ENCODE measurements at regions not wholly inside any gene's neighbourhood (a gene's known extent, or its start where the extent isn't known, plus 50 kb on each side); places are given as distances from the start of the nearest gene placed in this dataset.

DNA sequence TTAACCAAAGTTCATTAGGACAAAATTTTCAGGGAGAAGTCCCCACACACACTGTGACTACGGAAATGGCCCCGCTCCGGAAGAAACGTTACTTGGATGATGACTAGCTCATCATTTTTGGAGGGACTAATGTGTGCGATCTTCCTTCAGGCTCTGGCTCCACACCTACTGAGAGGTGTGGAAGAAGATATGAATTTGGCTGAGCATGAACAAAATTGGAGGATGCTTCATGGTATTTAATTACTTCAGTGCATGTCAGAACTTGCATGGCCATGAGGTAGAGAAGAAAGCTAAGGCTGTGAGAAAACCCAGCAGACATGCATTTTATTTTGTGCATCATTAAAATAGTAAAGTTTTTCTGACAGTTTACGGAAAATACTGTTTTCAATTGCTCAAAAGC lies 202.1 kb upstream of the TLE4 start:
- H3K27me3 ChIP-seq (ENCODE audit: control insufficient read depth, insufficient read depth, low read length): no peaks in the 10 kb centered on the region
- no peak overlapping the region for H2AFZ ChIP-seq
- no peaks in the 10 kb centered on the region for H3K9me3 ChIP-seq (ENCODE audit: control insufficient read depth, low read length)
- H3K4me1 ChIP-seq: no peaks in the 10 kb centered on the region
- H3K27ac ChIP-seq: no peak overlapping the region
- TF ChIP-seq, protein P1, sequence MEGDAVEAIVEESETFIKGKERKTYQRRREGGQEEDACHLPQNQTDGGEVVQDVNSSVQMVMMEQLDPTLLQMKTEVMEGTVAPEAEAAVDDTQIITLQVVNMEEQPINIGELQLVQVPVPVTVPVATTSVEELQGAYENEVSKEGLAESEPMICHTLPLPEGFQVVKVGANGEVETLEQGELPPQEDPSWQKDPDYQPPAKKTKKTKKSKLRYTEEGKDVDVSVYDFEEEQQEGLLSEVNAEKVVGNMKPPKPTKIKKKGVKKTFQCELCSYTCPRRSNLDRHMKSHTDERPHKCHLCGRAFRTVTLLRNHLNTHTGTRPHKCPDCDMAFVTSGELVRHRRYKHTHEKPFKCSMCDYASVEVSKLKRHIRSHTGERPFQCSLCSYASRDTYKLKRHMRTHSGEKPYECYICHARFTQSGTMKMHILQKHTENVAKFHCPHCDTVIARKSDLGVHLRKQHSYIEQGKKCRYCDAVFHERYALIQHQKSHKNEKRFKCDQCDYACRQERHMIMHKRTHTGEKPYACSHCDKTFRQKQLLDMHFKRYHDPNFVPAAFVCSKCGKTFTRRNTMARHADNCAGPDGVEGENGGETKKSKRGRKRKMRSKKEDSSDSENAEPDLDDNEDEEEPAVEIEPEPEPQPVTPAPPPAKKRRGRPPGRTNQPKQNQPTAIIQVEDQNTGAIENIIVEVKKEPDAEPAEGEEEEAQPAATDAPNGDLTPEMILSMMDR (IDR thresholded peaks at IDR 0.05): no peak
- no peaks in the 10 kb centered on the region for H3K36me3 ChIP-seq (ENCODE audit: control insufficient read depth, insufficient read depth, low read length)
- no peak overlapping the region for H3K4me3 ChIP-seq (ENCODE audit: low read depth, low read length)
- no peaks in the 10 kb centered on the region for H3K79me2 ChIP-seq
- no peak overlapping the region for H3K4me2 ChIP-seq (ENCODE audit: low read length)
- H3K9ac ChIP-seq: no peak overlapping the region

DNA sequence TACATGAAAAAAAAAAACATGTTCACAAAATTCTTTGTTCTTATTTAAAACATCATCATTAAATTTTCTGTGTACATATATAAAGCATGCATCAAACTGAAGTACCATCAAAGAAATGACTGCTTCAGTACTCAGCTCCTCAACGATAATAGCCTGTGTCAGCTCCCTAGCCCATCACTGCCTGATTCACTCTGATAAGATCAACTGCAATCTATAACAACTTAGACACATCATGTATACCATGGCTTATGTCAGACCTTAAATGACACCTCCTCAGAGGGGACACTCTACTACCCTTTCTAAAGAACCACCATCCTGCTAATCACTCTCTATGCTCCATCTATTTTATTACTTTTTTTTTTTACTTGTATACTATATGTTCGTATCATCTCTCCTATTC lies 200.5 kb upstream of the TLE4 start:
- H3K27me3 ChIP-seq (ENCODE audit: control insufficient read depth, insufficient read depth, low read length): no peaks in the 10 kb centered on the region
- H2AFZ ChIP-seq: no peak overlapping the region
- no peaks in the 10 kb centered on the region for H3K4me1 ChIP-seq
- no peaks in the 10 kb centered on the region for H3K9me3 ChIP-seq (ENCODE audit: control insufficient read depth, low read length)
- no peak overlapping the region for H3K4me2 ChIP-seq (ENCODE audit: low read length)
- H3K79me2 ChIP-seq: no peaks in the 10 kb centered on the region
- TF ChIP-seq, protein P1 (IDR thresholded peaks at IDR 0.05): no peak
- no peaks in the 10 kb centered on the region for H3K36me3 ChIP-seq (ENCODE audit: control insufficient read depth, insufficient read depth, low read length)
- H3K9ac ChIP-seq: no peak overlapping the region
- no peak overlapping the region for H3K4me3 ChIP-seq (ENCODE audit: low read depth, low read length)
- no peak overlapping the region for H3K27ac ChIP-seq

DNA sequence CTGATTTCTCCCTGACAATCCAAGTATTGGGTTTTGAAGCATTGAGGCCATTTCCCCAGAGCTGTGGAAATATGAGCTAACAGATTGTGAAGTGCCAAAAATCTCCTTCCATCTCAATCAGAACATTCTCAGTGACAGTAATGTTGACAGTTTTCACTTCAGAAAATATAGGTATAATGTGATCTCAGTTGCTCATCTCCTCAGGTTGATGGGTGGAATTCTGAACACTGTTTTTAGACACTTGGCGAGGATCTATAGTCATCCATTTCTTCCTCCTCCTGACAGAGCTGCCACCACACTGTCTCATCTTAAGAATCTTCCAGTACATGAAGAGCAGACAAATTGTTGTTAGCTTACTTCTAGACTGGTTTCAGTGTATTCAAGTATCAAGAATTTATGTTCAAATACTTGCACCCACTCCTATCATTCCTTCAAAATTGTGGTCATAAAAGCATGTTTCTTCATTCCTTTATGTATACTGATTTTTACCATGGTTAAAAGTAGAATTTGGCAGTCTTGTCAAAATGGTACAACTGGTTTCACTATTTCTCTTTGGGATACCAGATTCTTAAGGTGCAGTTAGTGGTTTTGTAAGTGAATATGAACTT lies 199.7 kb upstream of the TLE4 start:
- Histone ChIP-seq H3K27ac (no peak overlapping the region), H3K4me2 (ENCODE audit: low read length) (no peak overlapping the region)
- TF ChIP-seq, protein P1 (IDR thresholded peaks at IDR 0.05): no peak

DNA sequence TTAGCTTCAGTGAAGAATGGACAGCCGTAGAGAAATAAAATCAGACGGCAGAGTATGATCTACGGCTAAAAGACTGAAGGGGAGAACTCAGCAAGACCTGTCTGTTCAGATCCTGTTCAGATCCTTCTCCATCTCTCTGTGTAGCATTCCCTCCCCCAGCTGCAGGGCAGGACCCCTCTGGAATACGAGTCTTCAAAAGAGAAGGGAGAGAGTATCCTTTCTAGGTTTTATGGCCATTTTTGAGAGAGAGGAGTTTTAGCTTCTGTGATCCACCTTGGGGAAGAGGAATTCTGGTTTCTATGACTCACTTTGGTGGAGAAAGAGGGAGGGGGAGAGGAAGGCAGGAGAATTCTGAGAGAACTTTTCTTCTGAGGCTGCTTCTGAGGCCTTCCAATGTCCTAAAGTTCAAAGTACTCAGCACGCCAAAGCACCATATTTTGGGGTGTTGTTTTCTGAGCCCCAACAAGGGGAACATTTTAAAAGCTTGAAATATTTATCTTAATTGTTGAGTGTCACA lies 194.4 kb upstream of the TLE4 start:
- no peak overlapping the region for H2AFZ ChIP-seq
- no peak overlapping the region for H3K27ac ChIP-seq
- H3K4me3 ChIP-seq (ENCODE audit: low read depth, low read length): no peak overlapping the region
- H3K36me3 ChIP-seq (ENCODE audit: control insufficient read depth, insufficient read depth, low read length): no peaks in the 10 kb centered on the region
- H3K4me2 ChIP-seq (ENCODE audit: low read length): no peak overlapping the region
- no peaks in the 10 kb centered on the region for H3K27me3 ChIP-seq (ENCODE audit: control insufficient read depth, insufficient read depth, low read length)
- no peaks in the 10 kb centered on the region for H3K9me3 ChIP-seq (ENCODE audit: control insufficient read depth, low read length)
- TF ChIP-seq, protein P1 (IDR thresholded peaks at IDR 0.05): no peak
- H3K79me2 ChIP-seq: no peaks in the 10 kb centered on the region
- H3K4me1 ChIP-seq: no peaks in the 10 kb centered on the region
- H3K9ac ChIP-seq: no peak overlapping the region

More for the DNA sequence above, 199.7 kb upstream of the TLE4 start:
- Histone ChIP-seq H3K4me1 (no peaks in the 10 kb centered on the region), H3K4me3 (ENCODE audit: low read depth, low read length) (no peak overlapping the region), H3K36me3 (ENCODE audit: control insufficient read depth, insufficient read depth, low read length) (no peaks in the 10 kb centered on the region), H3K9ac (no peak overlapping the region), H3K9me3 (ENCODE audit: control insufficient read depth, low read length) (no peaks in the 10 kb centered on the region), H3K79me2 (no peaks in the 10 kb centered on the region), H3K27me3 (ENCODE audit: control insufficient read depth, insufficient read depth, low read length) (no peaks in the 10 kb centered on the region), H2AFZ (no peak overlapping the region)

DNA sequence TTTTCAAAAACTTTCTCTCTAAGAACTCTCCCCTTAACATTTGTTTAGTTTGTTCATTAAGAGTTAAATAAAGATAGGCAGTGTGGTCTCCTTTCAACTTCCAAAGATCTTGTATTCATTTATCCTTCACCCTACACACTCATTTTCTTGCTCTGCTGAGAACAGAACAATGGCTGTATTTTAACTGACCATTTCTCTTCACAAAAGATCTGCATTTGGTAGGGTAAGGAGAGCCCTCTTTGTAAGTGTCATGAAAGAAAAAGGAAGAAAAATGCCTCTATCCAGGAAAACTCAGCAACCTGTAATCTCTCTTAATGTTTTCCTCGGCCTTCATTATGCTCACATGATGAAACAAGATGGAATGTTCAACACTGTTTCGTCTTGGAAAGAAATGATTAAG lies 193.7 kb upstream of the TLE4 start:
- TF ChIP-seq, protein P1 (IDR thresholded peaks at IDR 0.05): no peak

More for the DNA sequence above, 193.7 kb upstream of the TLE4 start:
- Histone ChIP-seq H2AFZ (no peak overlapping the region), H3K79me2 (no peaks in the 10 kb centered on the region), H3K36me3 (ENCODE audit: control insufficient read depth, insufficient read depth, low read length) (no peaks in the 10 kb centered on the region), H3K9ac (no peak overlapping the region), H3K4me3 (ENCODE audit: low read depth, low read length) (no peak overlapping the region), H3K4me1 (no peaks in the 10 kb centered on the region), H3K27me3 (ENCODE audit: control insufficient read depth, insufficient read depth, low read length) (no peaks in the 10 kb centered on the region), H3K9me3 (ENCODE audit: control insufficient read depth, low read length) (no peaks in the 10 kb centered on the region), H3K27ac (no peak overlapping the region), H3K4me2 (ENCODE audit: low read length) (no peak overlapping the region)
